HS-5 (cell line): ENCODE measurements at regions not wholly inside any gene's neighbourhood (a gene's known extent, or its start where the extent isn't known, plus 50 kb on each side); places are given as distances from the start of the nearest gene placed in this dataset.
"Not testable (repeated sequence)": the region's sequence is repeated elsewhere in the genome, so short reads cannot be mapped to it uniquely, and the experiment has no call there.

Experiments
- DNase-seq: peaks from one replicate; pipeline ENCODE4 v3.0.0-alpha.2; 2012; ENCODE audit warnings: low read depth

- DNase-seq, result no peak
Observed at GRCh38 chr3:139135657-139136056, 91.0 kb upstream of the PRR23C start.

- no peak for DNase-seq
Observed at GRCh38 chr3:139136469-139137202, 91.9 kb upstream of the PRR23C start.

GRCh38 chr3:139140553-139140952 lies 95.9 kb upstream of the PRR23C start:
- DNase-seq, result no peak

- not testable (repeated sequence) for DNase-seq
Observed at GRCh38 chr3:139145980-139146379, 101.3 kb upstream of the PRR23C start.

- DNase-seq, result no peak
Observed at GRCh38 chr3:139151530-139151929, 106.8 kb upstream of the PRR23C start.

- not testable (repeated sequence) for DNase-seq
Observed at GRCh38 chr3:139153434-139153833, 108.7 kb upstream of the PRR23C start.

GRCh38 chr3:139157161-139157932 lies 112.7 kb upstream of the PRR23C start:
- DNase-seq, result no peak

GRCh38 chr3:139159356-139159755 lies 114.7 kb upstream of the PRR23C start:
- no peak for DNase-seq

- DNase-seq, result no peak
Observed at GRCh38 chr3:139173372-139174108, 128.8 kb upstream of the PRR23C start.

- DNase-seq, result no peak
Observed at GRCh38 chr3:139180489-139180888, 135.8 kb upstream of the PRR23C start.

GRCh38 chr3:139182143-139182542 lies 137.5 kb upstream of the PRR23C start:
- DNase-seq, result no peak

GRCh38 chr3:139182598-139182997 lies 137.9 kb upstream of the PRR23C start:
- no peak for DNase-seq

- no peak for DNase-seq
Observed at GRCh38 chr3:139185527-139185926, 140.8 kb upstream of the PRR23C start.

- no peak for DNase-seq
Observed at GRCh38 chr3:139187154-139187553, 142.5 kb upstream of the PRR23C start.

GRCh38 chr3:139187648-139188047 lies 143.0 kb upstream of the PRR23C start:
- DNase-seq, result no peak

- DNase-seq, result no peak
Observed at GRCh38 chr3:139189943-139190342, 145.3 kb upstream of the PRR23C start.

GRCh38 chr3:139194421-139194820 lies 149.4 kb upstream of the MRPS22 start:
- DNase-seq, result not testable (repeated sequence)

GRCh38 chr3:139196146-139196545 lies 147.7 kb upstream of the MRPS22 start:
- not testable (repeated sequence) for DNase-seq

- DNase-seq, result no peak
Observed at GRCh38 chr3:139197251-139197650, 146.6 kb upstream of the MRPS22 start.

- DNase-seq, result no peak
Observed at GRCh38 chr3:139198186-139198585, 145.6 kb upstream of the MRPS22 start.

GRCh38 chr3:139198929-139199328 lies 144.9 kb upstream of the MRPS22 start:
- no peak for DNase-seq

- no peak for DNase-seq
Observed at GRCh38 chr3:139199421-139200010, 144.3 kb upstream of the MRPS22 start.
